H1 (cell line): ENCODE measurements at regions not wholly inside any gene's neighbourhood (a gene's known extent, or its start where the extent isn't known, plus 50 kb on each side); places are given as distances from the start of the nearest gene placed in this dataset.

Experiments
- CHD7 ChIP-seq: fragments of 300-600 bp; sonication (generic); IDR thresholded peaks from 2 replicates; pipeline ENCODE4 v1.7.1; 2012; ENCODE audit warnings: low read length, moderate library complexity, mild to moderate bottlenecking, inconsistent platforms; ENCODE audit not compliant: insufficient replicate concordance
- HDAC6 ChIP-seq: IDR thresholded peaks from one replicate; pipeline ENCODE4 v1.7.1; 2012; ENCODE audit warnings: low read depth, mild to moderate bottlenecking, inconsistent platforms, low read length, moderate library complexity
- MAFK ChIP-seq: IDR thresholded peaks from 2 replicates; pipeline ENCODE4 v1.6.1; 2012; ENCODE audit warnings: low read depth, mild to moderate bottlenecking, improper control_type of control experiment, low read length
- SP1 ChIP-seq: IDR thresholded peaks from 2 replicates; pipeline ENCODE4 v1.6.1; 2011; ENCODE audit warnings: low read depth, low read length

GRCh38 chr12:27869567-27869966 is 89.5 kb upstream of the MANSC4 start (continued):
- TF ChIP-seq CHD7 (no peak), HDAC6 (no peak), MAFK (no peak), SP1 (no peak)
